Activated CD4-positive, alpha-beta T cell treated with anti-CD3 and anti-CD28 coated beads, Interleukin-10, Interleukin-2, amounts not matched to agents 100 ng/mL and 50 ng/mL, durations not matched to agents 16 hours and 8 hours (primary cell): ENCODE measurements at regions not wholly inside any gene's neighbourhood (a gene's known extent, or its start where the extent isn't known, plus 50 kb on each side); places are given as distances from the start of the nearest gene placed in this dataset.

Source experiments
- DNase-seq: peaks from one replicate; pipeline ENCODE4 v3.0.0-alpha.2; 2020

- no peak for DNase-seq
Observed at GRCh38 chr6:84521511-84521910, 242.9 kb downstream of the TBX18 start.

DNA sequence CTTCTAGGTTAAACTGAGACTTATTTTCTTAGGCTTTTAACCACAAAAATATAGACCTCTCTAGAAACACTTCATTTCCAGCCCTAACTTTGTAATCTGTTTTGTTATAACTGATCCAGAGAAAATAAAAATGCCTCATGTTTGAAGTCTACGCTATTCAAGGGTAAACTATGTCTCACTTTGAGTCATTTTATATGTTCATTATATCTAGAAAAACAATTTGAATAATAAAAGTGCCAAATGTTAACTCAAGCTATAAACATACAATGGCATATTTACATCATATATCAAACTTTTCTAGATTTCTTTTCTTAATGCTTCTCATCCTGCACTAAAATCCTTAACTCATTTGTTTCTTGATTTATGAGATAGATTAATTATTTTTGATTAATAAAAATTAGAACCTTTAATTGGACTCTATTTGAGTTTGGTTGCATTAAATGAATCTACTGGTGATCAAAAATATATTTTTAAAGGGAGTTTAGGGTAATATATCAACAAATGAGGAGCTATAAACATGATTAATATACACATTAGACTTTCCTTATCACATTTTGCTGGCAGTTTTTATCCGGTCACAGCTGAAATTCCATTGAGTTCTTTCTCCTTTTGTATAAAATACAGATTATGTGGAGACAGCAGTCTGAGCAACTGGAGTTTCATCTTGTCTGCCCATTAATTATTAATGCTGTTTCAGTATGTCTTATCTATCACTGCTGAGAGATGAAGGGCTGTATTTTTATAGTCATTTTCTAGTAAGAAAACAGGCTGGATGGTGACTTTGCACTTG, 246.5 kb downstream of the TBX18 start:
- no peak for DNase-seq

GRCh38 chr6:84516154-84516553, 248.2 kb downstream of the TBX18 start:
- DNase-seq, result no peak

DNA sequence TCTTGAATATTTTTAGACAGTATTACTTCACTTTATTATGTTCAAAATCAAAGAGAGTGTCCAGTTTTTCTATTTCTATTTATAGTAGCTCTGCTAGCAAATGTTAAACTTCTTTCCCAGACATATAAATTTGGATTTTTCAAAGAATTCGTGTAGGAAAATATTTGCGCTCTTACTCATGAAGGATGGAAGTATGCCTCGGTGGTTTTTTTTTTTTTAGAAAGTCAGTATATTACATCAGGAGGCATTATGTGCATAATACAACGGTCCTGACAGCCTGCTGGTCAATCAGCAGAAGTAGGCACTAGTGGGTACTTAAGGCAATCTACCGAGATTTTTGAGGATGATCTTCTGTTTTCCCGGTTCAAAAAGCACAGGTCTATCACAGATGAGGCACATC, 249.3 kb downstream of the TBX18 start:
- no peak for DNase-seq

DNA sequence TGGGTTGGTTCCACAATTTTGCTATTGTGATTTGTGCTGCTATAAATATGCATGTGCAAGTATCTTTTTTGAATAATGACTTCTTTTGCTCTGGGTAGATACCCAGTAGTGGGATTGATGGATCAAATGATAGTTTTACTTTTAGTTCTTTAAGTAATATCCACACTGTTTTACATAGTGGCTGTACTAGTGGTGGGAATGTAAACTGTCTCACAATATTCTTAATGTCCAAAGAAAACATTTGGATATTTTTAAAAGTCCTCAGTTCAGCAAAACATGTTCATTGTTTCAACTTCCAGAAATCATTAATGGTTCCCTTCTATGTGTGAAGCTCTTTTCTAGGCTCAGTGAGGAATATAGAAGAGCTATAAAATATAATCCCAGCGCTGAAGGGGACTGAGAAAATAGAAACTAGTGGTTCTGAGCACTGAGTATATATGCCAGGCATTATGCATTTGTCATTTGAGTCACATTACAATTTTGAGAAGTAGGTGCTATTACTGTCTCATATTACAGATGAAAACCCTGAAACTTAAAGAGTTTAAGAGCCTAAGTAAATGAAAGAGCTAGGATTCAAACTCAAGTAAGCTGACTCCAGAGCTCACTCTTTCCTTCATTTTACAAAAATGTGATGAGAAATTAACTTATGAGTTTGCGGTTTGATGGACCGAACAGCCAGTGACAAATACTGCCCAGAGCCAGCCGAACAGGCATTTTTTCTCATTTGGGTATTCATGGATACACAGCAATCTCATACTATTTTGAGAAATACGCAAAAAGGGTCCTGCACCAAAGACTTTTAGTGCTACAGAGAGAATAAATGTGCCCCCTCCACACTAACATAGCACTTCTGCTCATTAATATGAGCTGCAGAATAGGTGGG, 250.1 kb downstream of the TBX18 start:
- DNase-seq, result no peak

GRCh38 chr6:84512391-84512790, 252.0 kb downstream of the TBX18 start:
- no peak for DNase-seq

- DNase-seq, result no peak
Observed at GRCh38 chr6:84511929-84512328, 252.5 kb downstream of the TBX18 start.

DNA sequence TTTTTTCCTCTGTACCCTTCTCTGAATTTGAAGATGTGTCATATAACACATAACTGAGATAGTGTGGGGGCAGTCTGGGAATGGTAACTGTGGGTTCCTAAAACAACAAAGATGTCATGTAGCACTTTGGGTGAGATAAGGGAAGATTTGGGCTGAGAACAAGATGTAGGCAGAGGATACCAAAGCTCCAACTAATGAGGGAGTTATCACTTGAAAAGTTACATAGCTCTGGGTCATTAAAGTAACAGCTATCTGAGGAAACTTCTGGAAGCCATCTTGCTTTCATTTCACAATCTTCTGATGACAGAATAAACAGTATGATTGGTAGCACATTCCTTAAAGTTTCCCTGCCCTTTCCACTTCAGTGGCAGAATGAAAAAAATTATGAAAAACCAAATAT, 255.4 kb downstream of the TBX18 start:
- DNase-seq, result no peak

DNA sequence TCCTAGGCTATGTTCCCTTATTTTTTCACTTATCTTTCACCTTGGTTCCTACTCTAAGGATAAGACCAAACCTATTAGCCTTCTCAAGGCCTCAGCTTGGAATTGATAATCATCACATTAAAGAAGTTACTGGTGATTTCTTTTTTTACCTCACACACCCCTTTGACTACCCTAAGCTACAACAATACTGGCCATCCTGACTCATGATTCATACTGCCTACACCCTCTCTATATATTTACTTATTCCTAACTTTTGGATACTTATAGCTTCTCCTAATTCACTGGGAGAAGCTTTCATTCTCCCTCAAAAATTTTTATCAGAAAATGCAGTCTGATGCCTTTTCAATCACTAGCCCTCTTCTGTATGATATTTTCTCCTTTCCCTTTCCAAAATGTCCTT, 256.1 kb downstream of the TBX18 start:
- no peak for DNase-seq

DNA sequence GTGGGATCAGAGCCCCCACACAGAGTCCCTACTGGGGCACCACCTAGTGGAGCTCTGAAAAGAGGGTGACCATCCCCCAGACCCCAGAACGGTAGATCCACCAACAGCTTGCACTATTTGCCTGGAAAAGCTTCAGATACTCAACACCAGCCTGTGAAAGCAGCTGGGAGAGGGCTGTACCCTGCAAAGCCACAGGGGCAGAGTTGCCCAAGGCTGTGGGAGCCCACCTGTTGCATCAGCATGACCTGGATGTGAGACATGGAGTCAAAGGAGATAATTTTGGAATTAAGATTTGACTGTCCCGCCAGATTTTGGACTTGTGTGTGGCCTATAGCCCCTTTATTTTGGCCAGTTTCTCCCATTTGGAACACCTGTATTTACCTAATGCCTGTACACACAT, 260.4 kb downstream of the TBX18 start:
- DNase-seq, result no peak

GRCh38 chr6:84501315-84501714, 263.1 kb downstream of the TBX18 start:
- no peak for DNase-seq

DNA sequence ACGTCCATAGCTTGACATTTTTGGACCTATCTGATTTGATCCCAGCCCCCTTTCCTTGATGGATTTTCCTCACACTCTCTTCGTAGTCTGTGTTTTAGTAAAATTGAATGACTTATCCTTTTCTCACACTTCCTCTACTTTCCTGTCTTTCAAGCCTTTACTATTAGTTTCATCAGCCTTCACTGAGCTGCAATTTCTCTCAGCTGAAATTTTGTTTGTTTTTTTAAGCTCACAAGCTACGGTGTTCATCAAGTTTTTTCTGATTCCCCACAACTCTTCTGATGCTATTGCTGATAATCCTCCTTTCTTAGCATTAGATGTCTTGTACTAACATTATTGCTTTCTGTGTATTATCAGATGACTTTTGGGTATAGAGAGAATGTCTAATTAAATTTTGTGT, 263.7 kb downstream of the TBX18 start:
- DNase-seq, result no peak

- no peak for DNase-seq
Observed at GRCh38 chr6:84498905-84499304, 265.5 kb downstream of the TBX18 start.

DNA sequence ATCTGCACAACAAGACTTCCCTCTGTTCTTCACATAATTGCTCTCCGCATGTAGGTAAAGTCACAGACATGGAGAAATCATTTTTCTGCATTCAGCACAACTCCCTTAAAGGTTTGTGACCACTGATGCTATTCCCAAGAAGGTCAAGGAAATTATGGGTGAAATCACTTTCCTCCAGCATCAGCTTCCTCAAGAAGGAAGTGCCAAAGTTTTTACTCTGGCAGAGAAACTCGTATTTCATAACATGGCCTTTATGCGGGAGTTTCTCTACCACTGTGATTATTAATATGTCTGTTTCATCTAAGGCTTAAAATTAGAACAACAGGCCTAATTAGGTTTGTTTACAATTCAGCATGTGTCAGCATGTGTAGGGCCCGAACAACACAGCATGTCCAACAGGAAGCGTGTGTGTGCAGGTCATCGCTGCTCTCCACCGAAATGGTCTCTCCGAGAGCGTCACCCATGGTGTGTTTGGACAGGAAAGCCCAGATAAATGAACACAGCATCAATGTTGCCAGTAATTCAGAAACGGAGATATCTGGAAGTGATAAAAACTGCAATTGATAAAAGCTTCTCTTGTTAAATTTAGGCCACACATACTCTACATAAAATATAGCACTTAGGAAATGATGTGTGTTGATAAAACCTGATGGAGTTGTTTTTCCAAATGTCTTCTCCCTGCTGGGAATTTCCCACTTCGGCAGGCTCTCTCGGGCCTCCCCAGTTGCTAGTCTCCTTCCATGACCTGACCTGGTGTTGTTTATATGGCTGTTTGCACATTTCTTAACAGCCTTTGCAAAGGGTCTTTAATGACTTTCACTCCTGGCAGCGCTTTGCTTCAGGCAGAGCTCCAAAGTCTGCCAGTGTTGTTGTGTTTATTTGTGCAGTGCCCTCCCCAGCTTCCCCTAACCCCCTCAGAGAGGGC, 265.1 kb upstream of the CEP162 start:
- DNase-seq, result no peak

GRCh38 chr6:84489598-84489997, 262.2 kb upstream of the CEP162 start:
- no peak for DNase-seq

- no peak for DNase-seq
Observed at GRCh38 chr6:84486526-84486925, 259.1 kb upstream of the CEP162 start.

- no peak for DNase-seq
Observed at GRCh38 chr6:84469144-84469543, 241.7 kb upstream of the CEP162 start.

- no peak for DNase-seq
Observed at GRCh38 chr6:84467296-84467695, 239.9 kb upstream of the CEP162 start.

- DNase-seq, result no peak
Observed at GRCh38 chr6:84466511-84466910, 239.1 kb upstream of the CEP162 start.

DNA sequence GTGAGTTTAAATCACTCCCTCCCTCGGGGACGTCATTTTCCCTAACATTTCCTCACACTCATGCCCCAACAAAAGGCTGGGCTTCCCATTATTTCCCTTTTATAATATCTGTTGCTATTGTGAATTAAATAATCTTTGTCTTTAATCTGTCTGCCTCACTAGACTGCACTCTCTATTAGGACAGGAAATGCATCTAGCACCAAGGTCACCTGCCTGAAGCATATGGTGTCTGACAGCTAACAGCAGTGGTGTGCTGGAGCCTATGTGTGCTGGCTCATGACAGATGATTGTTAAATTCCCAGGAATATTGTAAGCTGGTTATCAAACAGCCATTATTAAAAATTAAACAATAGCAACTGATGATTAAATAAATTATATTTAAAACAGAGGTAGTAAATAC, 237.0 kb upstream of the CEP162 start:
- no peak for DNase-seq

DNA sequence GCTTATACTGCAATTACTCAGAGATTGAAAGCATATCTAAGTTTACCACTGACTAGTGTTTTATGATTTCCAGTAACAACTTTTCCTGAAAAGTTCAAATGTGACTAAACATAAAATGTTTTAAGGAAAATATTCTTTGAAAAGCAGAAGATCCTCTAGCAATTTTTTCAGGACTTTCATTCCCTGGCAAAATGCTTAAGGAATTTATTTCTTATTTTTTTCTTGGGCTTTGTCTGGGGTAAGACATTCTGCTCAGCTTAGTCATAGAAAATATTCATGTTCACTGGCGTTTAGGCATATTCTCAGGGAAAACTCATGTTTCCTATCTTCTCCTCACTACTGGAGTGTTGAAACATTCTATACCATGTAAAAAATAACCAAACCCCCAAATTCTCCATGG, 235.3 kb upstream of the CEP162 start:
- DNase-seq, result no peak

GRCh38 chr6:84461461-84461860, 234.0 kb upstream of the CEP162 start:
- DNase-seq, result no peak

- no peak for DNase-seq
Observed at GRCh38 chr6:84460491-84460890, 233.0 kb upstream of the CEP162 start.
